DOHH2 (cell line): ENCODE measurements at regions not wholly inside any gene's neighbourhood (a gene's known extent, or its start where the extent isn't known, plus 50 kb on each side); places are given as distances from the start of the nearest gene placed in this dataset.

Experiments used
- CTCF ChIP-seq: fragments of 200-600 bp; sonication (generic); IDR thresholded peaks from one replicate; pipeline ENCODE4 v1.5.1; 2014; ENCODE audit warnings: antibody characterized with exemption, mild to moderate bottlenecking, low read depth, low read length; ENCODE audit not compliant: poor library complexity, severe bottlenecking
- EZH2phosphoT487 ChIP-seq: fragments of 200-600 bp; sonication (generic); IDR thresholded peaks from 2 replicates; pipeline ENCODE4 v1.6.1; 2017; ENCODE audit warnings: borderline replicate concordance, mild to moderate bottlenecking, antibody characterized with exemption, low read length, moderate library complexity, mixed read lengths

DNA sequence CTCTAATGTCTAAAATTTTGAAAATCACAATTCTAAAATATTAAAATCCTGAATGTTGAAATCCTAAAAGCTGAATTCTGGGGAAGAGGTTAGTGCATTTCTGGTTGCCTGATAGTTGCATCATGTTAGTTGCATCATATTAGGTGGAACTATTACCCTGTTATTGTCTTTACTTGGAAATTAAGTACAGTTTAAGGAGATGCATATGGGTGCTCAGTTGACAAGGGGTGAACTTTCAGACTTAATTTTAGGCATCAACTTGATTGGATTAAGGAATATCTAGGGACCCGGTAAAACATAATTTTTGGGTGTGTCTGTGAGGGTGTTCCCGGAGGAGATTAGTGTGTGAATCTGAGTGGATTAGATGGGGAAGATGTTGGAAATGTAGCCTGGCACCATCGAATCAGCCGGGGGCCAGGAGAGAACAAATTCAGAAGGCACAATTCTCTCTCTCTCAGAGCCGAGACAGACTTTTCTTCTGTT is 409.8 kb downstream of the PLCL1 start:
- TF ChIP-seq CTCF, result no peak
- TF ChIP-seq EZH2phosphoT487, result no peak
